ENCODE measurements at regions not wholly inside any gene's neighbourhood (a gene's known extent, or its start where the extent isn't known, plus 50 kb on each side); places are given as distances from the start of the nearest gene placed in this dataset.

GRCh38 chr2:235274023-235274422 is 219.8 kb upstream of the AGAP1 start:
- DNase-seq (ENCODE audit: low read depth, low spot score), result no peak
- no peaks in the 10 kb centered on the region for H3K36me3 ChIP-seq (ENCODE audit: control insufficient read depth in 2 of 2, extremely low read depth in 1 of 2, insufficient read depth in 2 of 2, low read length in 2 of 2)
- H3K27ac ChIP-seq (ENCODE audit: insufficient read depth, low read depth, low read length), result no peak overlapping the region
- no peak overlapping the region for H2AFZ ChIP-seq (ENCODE audit: low read depth, low read length)
- ChIA-PET CTCF (no interaction called here), POLR2A (no interaction called here)
- H3K4me3 ChIP-seq (replicated peaks in 1 of 3; ENCODE audit: insufficient read depth in 1 of 3, low read depth in 1 of 3, low read length in 3 of 3), result no peak overlapping the region
- peaks cover 6% of the 10 kb centered on the region for H3K4me1 ChIP-seq (ENCODE audit: control insufficient read depth, extremely low read depth, insufficient read depth, low read length)
- H4K20me1 ChIP-seq (replicated peaks; ENCODE audit: control insufficient read depth, extremely low read depth, insufficient read depth, low read length), result no peaks in the 10 kb centered on the region
- intact Hi-C loops (cut with micrococcal nuclease) (loop anchor here (10.0 kb wide), 1 partner anchor 401 kb away; no protein-coding TSS in a partner anchor), dilution Hi-C loops (cut with MboI; ENCODE audit: extremely low pct_ligation_motif_present, low sequenced_read_pairs) (no loop called here)
- FAIRE-seq, result no peak
- no peaks in the 10 kb centered on the region for H3K27me3 ChIP-seq (ENCODE audit: control insufficient read depth in 2 of 2, insufficient read depth in 2 of 2, low read length in 2 of 2)
- no peaks in the 10 kb centered on the region for H3K9me3 ChIP-seq (replicated peaks; ENCODE audit: control insufficient read depth, insufficient read depth, low read length)
- TF ChIP-seq MYC (IDR thresholded peaks at IDR 0.05; ENCODE audit: low read depth, low read length) (no peak), MAX (IDR thresholded peaks at IDR 0.05; ENCODE audit: insufficient read depth, insufficient read length) (no peak), EZH2 (IDR thresholded peaks at IDR 0.05; ENCODE audit: borderline replicate concordance, low read depth, low read length, severe bottlenecking) (no peak), POLR2AphosphoS5 (IDR thresholded peaks at IDR 0.05; ENCODE audit: insufficient read depth, low read depth, low read length) (no peak), FOS (IDR thresholded peaks at IDR 0.05; ENCODE audit: borderline replicate concordance, insufficient read depth, low read length) (no peak), GATA2 (IDR thresholded peaks at IDR 0.05; ENCODE audit: insufficient read depth, insufficient read length, low read depth, low read length) (no peak)
- BruUV-seq (replicated peaks), result no TSS peak
- H3K79me2 ChIP-seq (ENCODE audit: control insufficient read depth, insufficient read depth, low read length), result no peaks in the 10 kb centered on the region
- no peak overlapping the region for H3K9ac ChIP-seq (replicated peaks; ENCODE audit: extremely low read depth, insufficient read depth, low read length)
- H3K9me1 ChIP-seq (replicated peaks; ENCODE audit: control insufficient read depth, extremely low read depth, insufficient read depth, low read length), result no peaks in the 10 kb centered on the region
- H3K4me2 ChIP-seq (ENCODE audit: insufficient read depth, low read length), result no peak overlapping the region

- POLR2A ChIA-PET, result no interaction called here
- Histone ChIP-seq H3K27ac (ENCODE audit: insufficient read depth, low read depth, low read length) (no peak overlapping the region), H3K9me1 (replicated peaks; ENCODE audit: control insufficient read depth, extremely low read depth, insufficient read depth, low read length) (no peaks in the 10 kb centered on the region), H3K4me3 (replicated peaks in 1 of 3; ENCODE audit: insufficient read depth in 1 of 3, low read depth in 1 of 3, low read length in 3 of 3) (no peak overlapping the region), H3K27me3 (ENCODE audit: control insufficient read depth in 2 of 2, insufficient read depth in 2 of 2, low read length in 2 of 2) (no peaks in the 10 kb centered on the region), H4K20me1 (replicated peaks; ENCODE audit: control insufficient read depth, extremely low read depth, insufficient read depth, low read length) (no peaks in the 10 kb centered on the region), H3K4me1 (ENCODE audit: control insufficient read depth, extremely low read depth, insufficient read depth, low read length) (no peaks in the 10 kb centered on the region), H3K4me2 (ENCODE audit: insufficient read depth, low read length) (no peak overlapping the region), H3K79me2 (ENCODE audit: control insufficient read depth, insufficient read depth, low read length) (no peaks in the 10 kb centered on the region), H3K9me3 (replicated peaks; ENCODE audit: control insufficient read depth, insufficient read depth, low read length) (no peaks in the 10 kb centered on the region), H2AFZ (ENCODE audit: low read depth, low read length) (no peak overlapping the region), H3K9ac (replicated peaks; ENCODE audit: extremely low read depth, insufficient read depth, low read length) (no peak overlapping the region), H3K36me3 (ENCODE audit: control insufficient read depth in 2 of 2, extremely low read depth in 1 of 2, insufficient read depth in 2 of 2, low read length in 2 of 2) (no peaks in the 10 kb centered on the region)
- TF ChIP-seq POLR2A (IDR thresholded peaks at IDR 0.05; ENCODE audit: low read depth, low read length) (no peak), POLR2AphosphoS5 (IDR thresholded peaks at IDR 0.05; ENCODE audit: insufficient read depth, low read depth, low read length) (no peak), MAX (IDR thresholded peaks at IDR 0.05; ENCODE audit: insufficient read depth, insufficient read length) (no peak), GATA2 (IDR thresholded peaks at IDR 0.05; ENCODE audit: insufficient read depth, insufficient read length, low read depth, low read length) (no peak), JUN (IDR thresholded peaks at IDR 0.05; ENCODE audit: borderline replicate concordance, insufficient read depth, insufficient read length, low read depth) (no peak), CTCF (IDR thresholded peaks at IDR 0.05; ENCODE audit: extremely low read depth in 1 of 2, insufficient read depth in 1 of 2, low read depth in 1 of 2, low read length in 2 of 2) (no peak), EZH2 (IDR thresholded peaks at IDR 0.05; ENCODE audit: borderline replicate concordance, low read depth, low read length, severe bottlenecking) (no peak), FOS (IDR thresholded peaks at IDR 0.05; ENCODE audit: borderline replicate concordance, insufficient read depth, low read length) (no peak), MYC (IDR thresholded peaks at IDR 0.05; ENCODE audit: low read depth, low read length) (no peak)
- BruUV-seq (replicated peaks), result no TSS peak
- DNase-seq (ENCODE audit: low read depth, low spot score) (no peak), FAIRE-seq (no peak)
- CTCF ChIA-PET, result no interaction called here
- intact Hi-C loops (cut with micrococcal nuclease), result loop anchor here (10.0 kb wide), 1 partner anchor 397 kb away; no protein-coding TSS in a partner anchor
- dilution Hi-C loops (cut with MboI; ENCODE audit: extremely low pct_ligation_motif_present, low sequenced_read_pairs), result no loop called here
Observed at GRCh38 chr2:235277485-235277884, 216.4 kb upstream of the AGAP1 start.
